Liver (tissue), 8 donors: ENCODE measurements at regions not wholly inside any gene's neighbourhood (a gene's known extent, or its start where the extent isn't known, plus 50 kb on each side); places are given as distances from the start of the nearest gene placed in this dataset.

ENCODE experiments used
- DNase-seq: peaks from one replicate; pipeline ENCODE4 v3.0.0-alpha.2; 2017; ENCODE audit warnings: low spot score
- H3K27ac ChIP-seq, 2 donors: one replicate each; pipeline ENCODE4 v1.7.0; 2013; ENCODE audit warnings: inconsistent platforms in 2 of 2, low read length in 2 of 2, control low read depth in 1 of 2, low read depth in 1 of 2, mild to moderate bottlenecking in 1 of 2
- H3K27me3 ChIP-seq, 4 donors: one replicate each; pipeline versions ENCODE4 v1.6.1 to v1.7.0; 2013; ENCODE audit warnings: low read length in 3 of 4, inconsistent platforms in 1 of 4, mild to moderate bottlenecking in 1 of 4, moderate library complexity in 1 of 4; ENCODE audit not compliant: control insufficient read depth in 4 of 4, insufficient read depth in 4 of 4
- H3K36me3 ChIP-seq, 4 donors: one replicate each; pipeline versions ENCODE4 v1.6.1 to v1.7.0; 2013; ENCODE audit warnings: low read length in 3 of 4, mild to moderate bottlenecking in 3 of 4, low read depth in 1 of 4, moderate library complexity in 1 of 4; ENCODE audit not compliant: control insufficient read depth in 4 of 4, insufficient read depth in 3 of 4
- H3K4me1 ChIP-seq, 4 donors: one replicate each; pipeline versions ENCODE4 v1.6.1 to v1.7.0; 2013; ENCODE audit warnings: low read length in 3 of 4, mild to moderate bottlenecking in 3 of 4, moderate library complexity in 1 of 4; ENCODE audit not compliant: control insufficient read depth in 4 of 4, insufficient read depth in 4 of 4
- H3K4me3 ChIP-seq, 3 donors: one replicate each; pipeline versions ENCODE4 v1.6.1 to v1.7.0; 2013; ENCODE audit warnings: low read length in 3 of 3, control low read depth in 1 of 3, low read depth in 1 of 3, mild to moderate bottlenecking in 1 of 3
- H3K9ac ChIP-seq, 2 donors: one replicate each; pipeline ENCODE4 v1.7.0; 2013; ENCODE audit warnings: low read length in 2 of 2, mild to moderate bottlenecking in 2 of 2, moderate library complexity in 2 of 2, control low read depth in 1 of 2, low read depth in 1 of 2
- H3K9me3 ChIP-seq, 4 donors: one replicate each; pipeline versions ENCODE4 v1.6.1 to v1.7.0; 2013; ENCODE audit warnings: low read length in 3 of 4; ENCODE audit not compliant: control insufficient read depth in 4 of 4
- ATF3 ChIP-seq: IDR thresholded peaks from 2 replicates; pipeline ENCODE4 v1.6.1; 2016; ENCODE audit warnings: antibody characterized with exemption
- CTCF ChIP-seq: fragments of 150-350 bp; IDR thresholded peaks from 2 replicates; pipeline ENCODE4 v1.5.1; 2017; ENCODE audit warnings: improper control_type of control experiment, low read depth, low read length; ENCODE audit not compliant: missing input control
- EGR1 ChIP-seq, 2 donors: IDR thresholded peaks; 2 replicates each; pipeline ENCODE4 v1.6.1; 2016 to 2018; ENCODE audit warnings: antibody characterized with exemption in 2 of 2, low read depth in 2 of 2
- FOXA1 ChIP-seq: IDR thresholded peaks from 2 replicates; pipeline ENCODE4 v1.6.1; 2016; ENCODE audit warnings: antibody characterized with exemption
- FOXA2 ChIP-seq: IDR thresholded peaks from 2 replicates; pipeline ENCODE4 v1.6.1; 2016; ENCODE audit warnings: antibody characterized with exemption
- GABPA ChIP-seq, 2 donors: IDR thresholded peaks in 1 of 2; conservative IDR thresholded peaks in 1 of 2; 2 replicates each; pipeline ENCODE4 v1.6.1; 2016; ENCODE audit warnings: antibody characterized with exemption in 2 of 2, mild to moderate bottlenecking in 1 of 2, moderate library complexity in 1 of 2
- HNF4A ChIP-seq, 2 donors: conservative IDR thresholded peaks; 2 replicates each; pipeline ENCODE4 v1.6.1; 2016; ENCODE audit warnings: antibody characterized with exemption in 2 of 2, mild to moderate bottlenecking in 2 of 2
- HNF4G ChIP-seq: IDR thresholded peaks from 2 replicates; pipeline ENCODE4 v1.6.1; 2016; ENCODE audit warnings: antibody characterized with exemption
- JUND ChIP-seq, 2 donors: IDR thresholded peaks; 2 replicates each; pipeline ENCODE4 v1.6.1; 2016; ENCODE audit warnings: antibody characterized with exemption in 2 of 2
- MAX ChIP-seq: IDR thresholded peaks from 2 replicates; pipeline ENCODE4 v1.6.1; 2016; ENCODE audit warnings: antibody characterized with exemption
- NR2F2 ChIP-seq: IDR thresholded peaks from 2 replicates; pipeline ENCODE4 v1.6.1; 2016; ENCODE audit warnings: antibody characterized with exemption
- RAD21 ChIP-seq, 2 donors: IDR thresholded peaks; 2 replicates each; pipeline ENCODE4 v1.6.1; 2016; ENCODE audit warnings: antibody characterized with exemption in 2 of 2, mild to moderate bottlenecking in 2 of 2
- REST ChIP-seq: IDR thresholded peaks from 2 replicates; pipeline ENCODE4 v1.6.1; 2016; ENCODE audit warnings: antibody characterized with exemption, mild to moderate bottlenecking
- RXRA ChIP-seq, 2 donors: IDR thresholded peaks; 2 replicates each; pipeline ENCODE4 v1.6.1; 2017 to 2018; ENCODE audit warnings: antibody characterized with exemption in 2 of 2, mild to moderate bottlenecking in 1 of 2
- SP1 ChIP-seq: IDR thresholded peaks from 2 replicates; pipeline ENCODE4 v1.6.1; 2018; ENCODE audit warnings: antibody characterized with exemption, mild to moderate bottlenecking
- TAF1 ChIP-seq: conservative IDR thresholded peaks from 2 replicates; pipeline ENCODE4 v1.6.1; 2016; ENCODE audit warnings: antibody characterized with exemption, mild to moderate bottlenecking
- YY1 ChIP-seq: IDR thresholded peaks from 2 replicates; pipeline ENCODE4 v1.6.1; 2016; ENCODE audit warnings: antibody characterized with exemption, mild to moderate bottlenecking
- ZBTB33 ChIP-seq: IDR thresholded peaks from 2 replicates; pipeline ENCODE4 v1.6.1; 2016; ENCODE audit warnings: antibody characterized with exemption
- WGBS: extraction: QIAGEN DNeasy Blood & Tissue Kit; methylation state at CpG from one replicate; pipeline ENCODE4 v1.1.7; 2013; 5-methylcytosine and 5-hydroxymethylcytosine counted together
- donor health status: healthy.
- donor health status: healthy.
- donor health status: healthy.
- donor health status: healthy.
- donor health status: healthy.

- TF ChIP-seq HNF4A (conservative IDR thresholded peaks at IDR 0.05), result no peak
- Histone ChIP-seq H3K9ac (no peak overlapping the region), H3K4me3 (no peak overlapping the region), H3K27me3 (no peaks in the 10 kb centered on the region), H3K27ac (no peak overlapping the region), H3K9me3 (peaks cover 0 to 2% (median 0%) of the 10 kb centered on the region in 4 donors), H3K4me1 (no peaks in the 10 kb centered on the region), H3K36me3 (no peaks in the 10 kb centered on the region)
- WGBS, result 65% methylated on average over 3 of the region's 3 CpGs
- DNase-seq, result no peak
Observed at GRCh38 chr15:95832668-95833067, 497.8 kb upstream of the NR2F2 start.

GRCh38 chr15:95834028-95834804 is 496.3 kb upstream of the NR2F2 start:
- Histone ChIP-seq H3K27me3 (no peaks in the 10 kb centered on the region), H3K9me3 (peaks cover 0 to 2% (median 0%) of the 10 kb centered on the region in 4 donors), H3K36me3 (no peaks in the 10 kb centered on the region), H3K27ac (no peak overlapping the region), H3K4me3 (no peak overlapping the region), H3K9ac (no peak overlapping the region), H3K4me1 (no peaks in the 10 kb centered on the region)
- DNase-seq, result no peak
- 95% methylated on average over 5 of the region's 5 CpGs for WGBS
- no peak for TF ChIP-seq HNF4A (conservative IDR thresholded peaks at IDR 0.05)
- no peak for TF ChIP-seq JUND (IDR thresholded peaks at IDR 0.05)
- no peak for TF ChIP-seq MAX
- no peak for TF ChIP-seq REST
- TF ChIP-seq RXRA (IDR thresholded peaks at IDR 0.05), result no peak
- TF ChIP-seq NR2F2, result no peak
- no peak for TF ChIP-seq RAD21 (IDR thresholded peaks at IDR 0.05)
- no peak for TF ChIP-seq ZBTB33
- TF ChIP-seq TAF1, result no peak
- TF ChIP-seq HNF4G, result no peak
- TF ChIP-seq GABPA (IDR thresholded peaks at IDR 0.05 in 1 of 2, conservative IDR thresholded peaks at IDR 0.05 in 1 of 2), result no peak
- TF ChIP-seq FOXA2, result no peak
- TF ChIP-seq FOXA1, result no peak
- no peak for TF ChIP-seq SP1
- no peak for TF ChIP-seq EGR1 (IDR thresholded peaks at IDR 0.05; ENCODE audit: low read depth in 2 of 2)
- TF ChIP-seq ATF3, result no peak
- TF ChIP-seq YY1, result no peak
- TF ChIP-seq CTCF, result no peak
